Right lung (tissue), 2 donors: ENCODE measurements at regions not wholly inside any gene's neighbourhood (a gene's known extent, or its start where the extent isn't known, plus 50 kb on each side); places are given as distances from the start of the nearest gene placed in this dataset.

Experiments used
- DNase-seq, 2 donors: peaks; one replicate each; pipeline ENCODE4 v3.0.0-alpha.2; 2013

DNA sequence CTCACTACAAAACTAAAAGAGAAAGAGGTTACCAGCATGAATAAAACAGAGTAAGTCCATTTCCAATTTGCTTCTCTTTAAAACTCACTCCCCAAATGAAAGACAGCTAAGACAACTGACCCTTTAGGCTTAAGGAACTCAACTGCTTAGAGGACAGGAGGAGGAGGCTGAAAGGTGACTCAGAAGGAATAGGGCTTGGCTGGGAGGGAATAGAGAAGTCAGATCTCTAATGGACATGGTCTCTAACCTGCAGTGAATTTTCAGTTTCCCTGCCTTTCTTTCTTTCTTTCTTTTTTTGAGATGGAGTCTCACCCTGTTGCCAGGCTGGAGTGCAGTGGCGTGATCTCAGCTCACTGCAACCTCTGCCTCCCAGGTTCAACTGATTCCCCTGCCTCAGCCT, 261.8 kb upstream of the CLINT1 start:
- DNase-seq: no peak

DNA sequence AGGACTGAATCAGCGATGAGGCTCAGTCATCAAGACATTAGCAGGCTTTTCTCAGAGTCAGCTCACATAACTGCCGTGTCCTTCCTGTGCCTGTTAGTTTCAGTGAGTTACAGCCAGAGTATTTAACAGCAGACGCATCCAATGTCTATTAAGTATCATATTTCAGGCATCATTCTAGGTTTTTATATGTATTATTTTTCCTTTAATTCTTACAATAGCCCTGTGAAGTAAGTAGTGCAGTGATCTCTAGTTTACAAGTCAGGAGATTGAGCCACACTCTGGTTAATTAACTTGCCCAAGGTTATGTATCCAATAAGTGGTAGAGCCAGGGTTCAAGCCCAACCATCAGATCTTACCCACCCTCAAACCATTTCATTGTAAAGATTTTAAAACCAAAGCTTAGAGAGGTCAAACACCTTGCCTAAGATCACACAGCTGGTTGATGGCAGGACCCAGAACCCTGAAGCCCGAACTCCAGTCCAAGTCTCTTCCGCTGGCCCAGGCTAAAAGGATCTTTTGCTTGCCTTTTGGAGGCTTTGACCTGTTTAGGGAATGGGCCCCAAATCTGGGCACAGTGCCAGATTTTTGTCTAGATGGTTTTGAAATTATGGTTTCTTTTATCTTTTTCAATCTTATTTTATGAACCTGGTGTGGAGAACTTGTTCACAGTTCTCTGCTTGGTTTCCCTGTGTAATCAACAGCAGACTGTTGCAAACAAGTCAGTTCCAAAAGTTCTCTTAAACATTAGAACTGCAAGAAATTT, 261.2 kb upstream of the CLINT1 start:
- DNase-seq: no peak

DNA sequence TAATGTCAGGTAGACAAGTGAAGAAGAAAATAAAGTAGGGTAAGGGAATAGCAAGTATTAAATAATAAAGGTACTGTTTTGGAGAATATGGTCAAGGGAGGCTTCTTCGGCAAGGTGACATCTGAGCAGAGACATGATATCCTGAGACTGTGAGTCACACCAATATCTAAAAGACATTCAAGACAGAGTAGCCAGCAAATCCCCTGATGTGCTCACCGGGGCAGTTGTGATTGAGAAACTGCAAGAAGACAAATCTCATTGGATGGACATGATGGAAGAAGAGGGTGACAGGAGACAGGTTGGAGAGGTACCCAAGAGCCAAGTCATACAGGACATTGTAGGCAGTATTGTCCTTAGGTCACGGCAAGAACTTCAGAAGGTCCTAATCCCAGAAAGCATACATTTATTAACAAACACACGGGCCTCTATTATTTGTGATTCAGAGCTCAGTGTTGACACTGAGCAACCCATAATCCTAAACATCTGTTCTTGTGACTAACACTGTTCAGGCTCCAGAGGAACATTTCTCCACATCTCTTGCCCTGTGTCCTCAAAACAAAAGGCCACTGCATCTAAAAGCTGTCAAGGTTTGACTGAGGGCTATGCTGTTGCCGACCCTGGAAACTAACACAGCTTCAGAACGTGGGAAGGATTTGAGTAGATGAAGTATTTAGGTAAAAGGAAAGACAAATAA, 258.7 kb upstream of the CLINT1 start:
- DNase-seq: no peak

DNA sequence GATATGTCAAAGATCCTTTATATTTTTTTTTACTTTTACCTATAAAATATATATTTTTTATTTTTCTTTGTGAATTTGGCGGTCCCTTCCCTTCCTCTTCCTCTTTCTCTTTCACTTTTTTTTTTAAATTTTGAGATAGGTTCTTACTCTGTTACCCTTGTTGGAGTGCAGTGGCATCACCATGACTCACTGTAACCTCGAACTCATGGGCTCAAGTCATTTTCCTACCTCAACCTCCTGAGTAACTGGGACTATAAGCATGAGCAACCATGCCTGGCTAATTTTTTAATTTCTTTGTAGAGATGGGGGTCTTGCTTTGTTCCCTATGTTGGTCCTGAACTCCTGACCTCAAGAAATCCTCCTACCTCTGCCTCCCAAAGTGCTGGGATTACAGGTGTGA, 258.0 kb upstream of the CLINT1 start:
- DNase-seq: no peak

DNA sequence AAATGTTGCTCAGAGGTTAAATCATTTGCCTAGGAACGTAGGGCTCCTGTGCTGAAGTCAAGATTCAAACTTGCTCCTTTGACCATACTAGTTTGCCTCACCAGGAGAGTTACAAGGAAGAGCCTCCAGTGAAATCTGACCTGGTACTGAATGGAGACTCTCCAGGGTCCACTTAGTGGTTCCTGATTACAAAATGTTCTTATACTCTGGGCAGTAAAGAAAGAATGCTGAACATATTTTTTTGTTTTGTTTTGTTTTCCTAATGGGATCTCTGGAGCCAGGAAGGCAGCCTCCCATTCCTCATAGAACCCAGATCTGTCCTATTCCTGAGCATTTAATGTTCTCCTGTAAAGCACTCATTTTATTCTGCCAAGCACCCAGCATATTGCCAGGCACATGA, 256.5 kb upstream of the CLINT1 start:
- DNase-seq: no peak

DNA sequence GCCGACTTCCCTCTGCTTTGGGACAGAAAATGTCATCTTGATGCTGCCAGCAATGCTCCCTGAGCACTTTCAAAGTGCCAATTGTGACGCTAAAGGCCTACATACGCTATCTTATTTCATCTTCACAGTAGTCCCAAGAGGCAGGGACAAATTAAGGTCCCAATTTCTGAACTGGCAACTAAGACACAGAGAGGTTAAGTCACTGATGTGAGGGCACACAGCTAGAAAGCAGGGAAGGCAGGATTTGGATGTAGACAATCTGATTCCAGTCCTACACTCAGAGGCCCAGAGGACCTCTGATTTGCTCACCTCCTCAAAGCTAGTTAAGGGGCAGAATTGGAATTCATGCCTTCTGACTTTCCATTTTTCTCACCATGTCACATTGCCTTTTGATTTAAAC, 249.2 kb upstream of the CLINT1 start:
- DNase-seq: no peak

DNA sequence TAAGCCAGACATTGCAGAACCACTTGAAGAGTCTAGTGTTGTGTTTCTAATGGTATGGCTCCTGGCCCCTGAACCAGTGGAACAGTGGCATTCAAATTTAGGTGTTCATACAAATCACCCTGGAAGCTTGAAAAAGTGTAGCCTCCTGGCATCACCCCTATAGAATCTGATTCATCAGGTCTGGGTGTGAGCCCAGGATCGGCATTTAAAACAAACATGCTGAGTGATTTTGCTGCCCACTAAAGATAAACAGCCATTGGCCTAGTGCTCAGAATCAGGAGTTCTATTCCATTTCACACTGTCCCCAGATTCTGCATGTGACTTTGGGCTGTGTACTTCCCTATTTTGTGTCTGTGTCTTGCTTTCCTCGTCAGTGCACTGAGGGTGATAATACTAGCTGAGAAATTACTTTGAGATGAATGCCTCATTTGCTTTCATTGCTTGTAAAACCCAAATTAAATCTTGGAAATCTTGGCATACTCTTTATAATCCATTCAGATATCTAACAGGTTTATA, 241.5 kb upstream of the CLINT1 start:
- no peak for DNase-seq

DNA sequence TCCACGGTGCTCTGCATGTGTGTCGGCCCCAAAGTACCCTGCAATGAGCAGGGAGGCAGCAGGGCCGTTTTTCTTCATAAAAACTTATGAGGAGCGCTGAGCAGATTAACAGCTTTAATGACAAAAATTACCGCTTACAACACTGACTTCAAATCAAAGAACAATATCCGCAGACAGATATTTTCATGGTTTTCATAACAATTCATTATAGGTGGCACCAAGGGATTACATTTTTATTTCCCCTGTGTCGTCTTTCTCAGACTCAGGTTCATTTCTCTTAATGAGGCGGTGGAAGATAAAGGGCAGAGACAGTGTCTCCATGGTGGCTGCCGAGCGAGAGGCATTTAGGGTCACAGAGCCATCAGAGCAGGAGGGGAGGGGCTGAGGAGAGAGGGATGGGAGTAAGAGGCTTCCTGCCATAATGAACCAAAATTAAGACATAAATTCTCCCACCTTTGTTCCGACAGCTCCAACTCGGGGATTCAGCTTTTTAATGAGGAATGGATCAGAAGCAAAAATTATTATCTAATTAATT, 240.7 kb upstream of the CLINT1 start:
- DNase-seq: no peak

DNA sequence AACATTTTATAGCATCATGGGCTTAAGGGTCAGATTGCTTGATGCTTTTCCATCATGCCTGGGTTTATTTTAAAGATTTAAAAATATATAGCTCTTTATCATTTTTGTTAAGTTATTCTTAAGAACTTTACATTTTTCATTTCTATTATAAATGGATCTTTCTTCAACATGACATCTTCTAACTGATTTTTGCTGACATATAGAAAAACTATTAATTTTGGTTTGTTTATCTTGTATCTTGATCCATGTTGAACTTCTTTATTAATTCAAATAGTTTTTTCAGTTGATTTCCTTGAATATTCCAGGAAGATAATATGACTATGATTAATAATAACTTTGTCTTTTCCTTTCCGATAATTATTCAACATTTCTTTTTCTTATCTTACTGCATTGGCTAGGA, 237.9 kb upstream of the CLINT1 start:
- no peak for DNase-seq

DNA sequence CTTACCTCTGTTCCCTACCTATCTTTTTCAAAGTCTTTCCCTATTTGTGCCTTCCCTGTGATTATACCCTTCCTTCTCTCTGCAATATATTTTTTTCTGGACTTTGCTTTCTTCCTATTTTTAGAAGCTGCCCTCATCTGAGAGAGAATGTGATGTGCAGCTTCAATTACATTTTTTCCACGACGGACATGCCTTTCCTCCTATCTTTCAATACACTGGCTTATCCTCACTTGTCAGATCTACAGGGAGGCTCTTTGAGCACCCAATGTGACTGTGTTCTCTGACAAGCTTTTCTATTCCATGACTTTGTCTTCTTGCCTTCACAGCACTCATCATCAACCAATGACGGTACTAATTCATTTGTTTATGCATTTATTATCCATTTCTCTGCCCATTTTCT, 227.9 kb upstream of the CLINT1 start:
- no peak for DNase-seq

DNA sequence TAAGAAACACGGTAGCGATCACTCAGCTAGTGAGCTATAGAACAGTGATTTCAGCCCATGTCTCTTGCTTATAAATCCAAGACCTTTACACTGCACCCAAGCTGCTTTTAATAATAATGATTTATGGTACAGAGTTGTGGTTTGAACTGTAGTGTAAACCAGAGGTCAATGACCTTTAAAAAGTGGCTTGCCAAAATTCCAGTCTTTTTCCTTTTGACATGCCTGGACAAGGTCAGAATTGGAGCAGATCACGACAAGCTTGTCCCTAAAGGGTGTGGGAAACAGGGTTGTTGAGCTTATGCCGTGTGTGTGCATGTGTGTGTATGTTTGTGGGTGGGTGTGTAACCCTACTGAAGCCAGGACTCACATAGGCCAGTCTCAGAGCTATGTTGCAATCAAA, 225.3 kb upstream of the CLINT1 start:
- no peak for DNase-seq

DNA sequence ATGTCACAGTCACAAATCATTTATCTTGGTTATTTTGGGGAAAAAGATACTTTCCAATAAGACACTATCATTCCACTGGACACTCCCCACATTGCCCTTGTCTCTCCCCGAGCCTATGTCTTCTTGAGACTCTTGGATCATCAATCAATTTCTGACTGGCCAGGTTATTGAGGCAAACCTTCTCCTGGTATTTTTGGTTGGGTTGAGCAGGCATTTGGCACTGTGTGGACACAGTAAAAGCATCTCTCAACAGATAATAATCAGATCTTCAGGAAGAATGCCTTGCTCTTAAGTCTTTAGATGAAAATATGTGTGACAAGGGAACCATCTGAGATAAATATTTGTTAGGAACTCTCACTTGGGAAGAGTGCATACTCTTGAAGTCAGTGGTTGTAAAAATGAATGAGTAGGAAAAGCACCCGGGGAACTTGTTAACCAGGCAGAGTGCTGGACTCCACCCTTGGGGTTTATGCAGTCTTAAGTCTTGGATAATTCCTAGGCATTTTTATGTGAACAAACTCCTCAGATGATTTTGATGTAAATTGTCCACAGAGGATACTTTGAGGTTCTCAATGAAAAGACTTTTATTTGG, 223.8 kb upstream of the CLINT1 start:
- DNase-seq: no peak

DNA sequence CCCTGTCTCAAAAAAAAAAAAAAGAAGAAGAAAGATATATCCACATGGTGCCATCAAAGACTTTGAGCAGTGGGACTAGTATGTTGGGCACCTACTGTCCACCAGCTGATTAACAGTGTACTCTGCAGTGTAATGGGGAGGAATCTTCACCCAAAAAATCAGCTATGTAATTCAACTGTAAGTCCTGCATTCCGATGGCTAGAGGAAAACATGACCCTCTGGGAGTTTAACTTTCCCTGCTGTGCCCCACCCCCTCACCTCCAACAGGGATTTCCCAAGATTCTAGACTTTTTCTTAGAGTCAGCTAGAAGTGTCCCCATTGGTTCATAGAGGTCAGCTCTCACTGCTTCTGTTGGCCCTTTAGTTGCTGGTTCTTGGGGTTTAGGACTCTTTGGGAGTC, 221.2 kb upstream of the CLINT1 start:
- no peak for DNase-seq

DNA sequence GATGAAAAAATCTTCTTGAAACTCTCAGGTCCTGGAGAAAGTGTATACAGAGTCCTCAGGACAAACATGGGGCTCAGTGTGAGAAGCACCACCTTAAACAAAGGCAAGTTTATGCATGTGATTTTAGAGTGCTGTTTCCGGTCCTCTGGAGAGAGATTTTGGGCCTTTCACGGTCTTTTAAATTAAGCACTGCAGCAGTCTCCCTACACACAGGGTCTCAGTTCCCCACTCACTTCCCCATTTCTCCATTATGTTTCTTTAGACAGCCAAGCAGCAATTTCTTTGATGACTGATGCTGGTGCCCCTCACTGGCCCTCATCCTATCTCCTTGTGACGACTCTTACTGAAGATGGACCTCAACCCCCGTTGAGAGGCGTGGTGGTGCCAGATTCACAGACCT, 220.2 kb upstream of the CLINT1 start:
- no peak for DNase-seq

DNA sequence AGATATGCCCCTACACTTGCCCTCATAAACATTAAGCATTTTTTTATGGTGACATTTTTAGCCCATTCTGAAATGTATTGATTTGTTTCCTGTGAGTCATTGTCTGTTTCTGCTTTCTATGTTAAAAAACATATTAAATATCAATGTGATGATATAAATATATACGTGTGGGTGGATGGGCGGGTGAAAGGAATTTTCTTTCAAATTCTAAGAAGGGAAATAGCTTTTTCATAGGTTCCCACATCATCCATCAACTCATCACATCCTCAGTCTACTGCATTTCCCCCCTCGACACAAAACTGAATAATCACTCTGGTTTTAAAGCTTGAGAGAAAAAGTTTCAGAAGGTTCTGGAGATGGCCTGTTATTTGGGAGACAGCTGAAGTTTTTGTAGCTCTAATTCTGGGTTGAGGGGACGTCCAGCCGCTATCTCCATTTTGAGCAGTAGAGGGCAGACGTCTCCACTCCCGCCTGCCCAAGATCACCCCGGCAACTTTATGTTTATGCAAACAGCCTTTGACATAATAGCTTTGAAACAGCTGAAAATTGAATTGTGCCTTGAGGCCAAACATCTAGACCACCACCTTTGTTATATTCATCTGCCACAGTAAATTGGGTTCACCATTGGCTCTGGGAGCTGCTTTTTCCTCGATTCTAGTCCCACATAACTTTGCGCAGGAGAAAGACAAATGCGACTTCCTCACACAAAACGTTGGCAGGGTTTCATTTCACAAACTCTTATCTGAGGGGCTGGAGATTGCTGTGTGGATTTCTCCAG, 216.2 kb upstream of the CLINT1 start:
- DNase-seq: peak; percentile 82 to 89

DNA sequence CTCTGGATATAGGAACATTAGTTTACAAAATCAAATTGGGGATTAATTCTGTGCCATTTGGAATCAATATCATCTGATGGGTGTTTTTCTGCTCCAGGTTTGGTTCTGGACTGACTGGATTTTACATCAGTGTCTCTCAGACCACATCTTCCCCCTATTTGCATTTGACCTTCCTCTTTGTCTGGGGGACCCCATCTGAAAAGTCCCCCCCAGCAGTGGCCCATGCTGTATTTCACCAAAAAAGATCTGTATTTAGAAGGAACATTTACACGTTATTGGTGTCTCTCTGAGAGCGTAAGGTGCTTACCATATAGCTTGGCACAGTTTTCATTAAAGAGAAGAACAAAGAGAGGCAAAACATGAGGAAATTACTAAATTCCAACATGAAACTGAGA, 215.6 kb upstream of the CLINT1 start:
- DNase-seq: no peak

DNA sequence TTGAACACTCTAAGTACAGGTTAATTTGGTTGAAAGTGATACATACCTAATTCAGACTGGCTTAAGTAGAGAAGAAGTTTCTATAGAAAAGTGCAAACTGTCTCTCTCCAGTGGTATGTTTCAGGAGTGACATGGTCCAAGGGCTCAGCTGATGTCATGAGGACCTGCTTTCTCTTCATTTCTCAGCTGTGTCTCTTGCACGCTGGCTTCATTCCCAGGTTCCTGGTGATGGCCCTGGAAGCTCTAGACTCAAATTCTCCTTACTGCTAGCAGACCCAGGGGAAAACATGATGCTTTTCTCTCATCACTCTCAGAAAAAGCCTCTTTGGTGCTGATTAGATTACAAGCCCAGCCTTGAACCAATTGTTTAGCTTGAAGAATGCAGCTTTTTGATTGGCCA, 211.9 kb upstream of the CLINT1 start:
- no peak for DNase-seq

DNA sequence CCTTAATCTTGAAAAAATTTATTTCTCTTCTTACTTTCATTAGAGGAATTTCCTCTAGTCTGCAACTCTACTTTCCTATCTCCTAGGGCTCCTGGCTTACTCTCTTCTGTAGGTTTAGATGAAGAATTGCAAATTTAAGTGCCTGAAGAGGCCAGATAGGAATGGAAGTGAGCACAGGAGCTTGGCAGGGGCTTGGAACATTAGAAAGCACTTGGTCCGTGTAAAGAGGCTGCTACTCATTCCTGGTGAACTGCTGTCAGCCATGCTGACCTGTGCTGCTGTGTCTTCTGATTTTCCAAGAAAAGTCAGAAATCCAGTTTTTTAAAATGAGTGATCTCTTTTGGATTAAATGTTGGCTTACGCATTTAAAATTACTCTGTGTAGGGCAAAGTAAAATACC, 210.9 kb upstream of the CLINT1 start:
- no peak for DNase-seq

DNA sequence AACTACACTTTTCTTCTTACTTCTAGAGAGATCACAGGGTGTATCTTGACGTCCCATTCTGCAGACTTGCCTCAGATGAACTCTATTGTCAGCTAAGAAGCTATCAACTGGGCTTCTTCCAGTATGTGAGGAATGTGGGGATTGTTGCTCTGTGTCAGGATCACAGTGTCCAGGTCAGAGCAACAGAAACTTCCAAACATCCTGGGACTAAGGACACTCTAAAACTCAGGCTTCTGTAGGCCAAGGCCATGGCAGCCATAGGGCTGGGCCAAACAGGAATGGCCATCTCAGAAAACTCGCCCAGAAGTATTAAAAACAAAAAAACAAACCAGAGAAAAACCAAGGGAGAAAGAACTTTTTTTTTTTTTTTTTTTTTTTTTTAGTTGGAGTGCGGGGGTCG, 210.0 kb upstream of the CLINT1 start:
- DNase-seq: no peak

DNA sequence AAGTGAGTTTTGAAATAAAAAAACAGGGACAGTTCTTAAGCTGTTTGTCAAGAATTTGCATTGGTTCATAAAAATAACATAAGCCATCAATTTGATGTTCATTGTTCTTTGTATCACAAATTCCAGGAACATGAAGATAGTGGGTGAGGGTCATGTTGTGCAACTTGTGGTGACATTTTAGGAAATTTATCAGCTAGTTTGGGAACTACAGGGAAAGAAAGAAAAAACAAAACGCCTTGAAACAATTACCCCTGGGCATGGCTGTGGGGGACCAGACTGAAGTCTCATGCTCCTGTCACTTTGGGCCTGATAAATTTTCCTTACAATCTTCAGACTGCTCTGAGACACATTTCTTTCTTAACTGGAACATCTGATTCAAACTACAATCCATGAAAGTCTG, 207.1 kb upstream of the CLINT1 start:
- no peak for DNase-seq

DNA sequence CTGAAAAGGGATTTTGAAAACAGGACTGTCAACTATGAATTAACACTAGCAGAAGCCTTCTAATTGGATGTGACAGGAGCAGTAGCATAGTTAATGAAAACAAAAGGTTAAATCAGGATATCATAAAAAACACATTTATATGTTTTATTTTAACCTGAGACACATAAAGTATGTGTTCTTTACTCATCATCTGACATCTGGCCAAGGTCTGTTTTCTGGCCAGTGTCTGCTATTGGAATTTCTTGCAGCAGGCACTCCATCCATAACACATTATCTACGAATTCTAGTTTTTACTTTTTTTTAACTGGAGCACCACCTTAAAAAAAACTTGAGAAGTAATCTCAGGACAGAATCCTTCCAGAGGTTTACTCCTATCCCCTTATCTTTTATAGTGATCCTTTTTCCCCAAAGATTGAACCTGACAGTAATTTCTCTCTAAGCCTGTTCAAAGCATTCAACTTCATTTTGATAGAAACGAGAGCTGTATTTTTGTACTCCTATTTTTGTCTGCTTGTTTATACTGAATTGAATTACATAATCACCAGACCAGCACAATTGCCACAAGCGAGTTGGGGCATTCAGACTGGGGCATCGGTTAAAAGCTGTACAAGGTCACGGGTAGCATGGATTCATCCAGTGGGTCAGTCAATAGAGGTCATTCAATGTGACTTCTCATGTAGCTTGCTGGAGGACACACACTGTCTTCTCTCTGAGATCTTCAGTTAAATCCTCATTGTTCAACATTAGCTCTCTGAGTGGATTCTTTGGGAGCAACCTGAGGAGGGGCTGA, 205.6 kb upstream of the CLINT1 start:
- no peak for DNase-seq
